ENCODE measurements at regions not wholly inside any gene's neighbourhood (a gene's known extent, or its start where the extent isn't known, plus 50 kb on each side); places are given as distances from the start of the nearest gene placed in this dataset.

- H3K27me3 ChIP-seq (ENCODE audit: insufficient read depth, low read length) = no peaks in the 10 kb centered on the region
- H4K8ac ChIP-seq (ENCODE audit: low read depth, low read length) = no peak overlapping the region
- no peaks in the 10 kb centered on the region for H3K4me1 ChIP-seq (ENCODE audit: control insufficient read depth in 1 of 2, insufficient read depth in 2 of 2, low read length in 2 of 2)
- DNase-seq = peak in 1 of 2 donors; percentile 35
- H3K4me3 ChIP-seq (ENCODE audit: low read depth, low read length) = peak overlapping the region; percentile 16
- H4K91ac ChIP-seq (ENCODE audit: low read depth, low read length) = no peak overlapping the region
- no peaks in the 10 kb centered on the region for H3K79me2 ChIP-seq (ENCODE audit: control insufficient read depth, insufficient read depth, low read length, poor library complexity)
- H3K9me3 ChIP-seq (ENCODE audit: insufficient read depth, low read depth, low read length) = no peaks in the 10 kb centered on the region
- no CpG with 5 or more reads among the region's 20 CpGs for WGBS (ENCODE audit: extremely low coverage, insufficient coverage, insufficient read length)
- no peak overlapping the region for H3K23ac ChIP-seq (ENCODE audit: low read length)
- no peak overlapping the region for H3K27ac ChIP-seq (ENCODE audit: low read depth, low read length)
- no peak overlapping the region for H2BK5ac ChIP-seq (ENCODE audit: low read depth, low read length, poor library complexity)
- no peaks in the 10 kb centered on the region for H3K36me3 ChIP-seq (ENCODE audit: control insufficient read depth in 1 of 2, insufficient read depth in 2 of 2, low read length in 2 of 2)
- H3K4ac ChIP-seq (ENCODE audit: low read depth, low read length) = no peak overlapping the region
- H3K4me2 ChIP-seq (ENCODE audit: low read length) = no peak overlapping the region
- no peaks in the 10 kb centered on the region for H3K79me1 ChIP-seq (ENCODE audit: low read length)
- no peak overlapping the region for H2AFZ ChIP-seq (ENCODE audit: insufficient read depth, low read length, poor library complexity)
- no peak overlapping the region for H4K12ac ChIP-seq (ENCODE audit: low read depth, low read length)
- no peak overlapping the region for H3K9ac ChIP-seq (ENCODE audit: low read length)
- H2BK12ac ChIP-seq (ENCODE audit: low read length) = no peak overlapping the region
- H2BK120ac ChIP-seq (ENCODE audit: insufficient read depth, low read length, poor library complexity) = no peak overlapping the region
- H3K14ac ChIP-seq (ENCODE audit: low read length) = no peak overlapping the region
- H3K18ac ChIP-seq (ENCODE audit: low read length) = no peak overlapping the region
- no peak overlapping the region for H2AK5ac ChIP-seq (ENCODE audit: low read length)
Measured at GRCh38 chr14:95432144-95433093, 84.0 kb downstream of the SYNE3 start.

GRCh38 chr14:95431199-95432143, 85.0 kb downstream of the SYNE3 start:
- Histone ChIP-seq H3K4me3 (ENCODE audit: low read depth, low read length) (no peak overlapping the region), H2BK5ac (ENCODE audit: low read depth, low read length, poor library complexity) (no peak overlapping the region), H3K36me3 (ENCODE audit: control insufficient read depth in 1 of 2, insufficient read depth in 2 of 2, low read length in 2 of 2) (no peaks in the 10 kb centered on the region), H3K9ac (ENCODE audit: low read length) (no peak overlapping the region), H4K12ac (ENCODE audit: low read depth, low read length) (no peak overlapping the region), H2AK5ac (ENCODE audit: low read length) (no peak overlapping the region), H2BK12ac (ENCODE audit: low read length) (no peak overlapping the region), H3K9me3 (ENCODE audit: insufficient read depth, low read depth, low read length) (no peaks in the 10 kb centered on the region), H4K91ac (ENCODE audit: low read depth, low read length) (no peak overlapping the region), H3K23ac (ENCODE audit: low read length) (no peak overlapping the region), H3K27me3 (ENCODE audit: insufficient read depth, low read length) (no peaks in the 10 kb centered on the region), H3K4me1 (ENCODE audit: control insufficient read depth in 1 of 2, insufficient read depth in 2 of 2, low read length in 2 of 2) (no peaks in the 10 kb centered on the region), H3K27ac (ENCODE audit: low read depth, low read length) (no peak overlapping the region), H3K4ac (ENCODE audit: low read depth, low read length) (no peak overlapping the region), H2AFZ (ENCODE audit: insufficient read depth, low read length, poor library complexity) (no peak overlapping the region), H3K18ac (ENCODE audit: low read length) (no peak overlapping the region), H4K8ac (ENCODE audit: low read depth, low read length) (no peak overlapping the region), H3K79me2 (ENCODE audit: control insufficient read depth, insufficient read depth, low read length, poor library complexity) (no peaks in the 10 kb centered on the region), H3K79me1 (ENCODE audit: low read length) (no peaks in the 10 kb centered on the region), H3K4me2 (ENCODE audit: low read length) (no peak overlapping the region), H3K14ac (ENCODE audit: low read length) (no peak overlapping the region), H2BK120ac (ENCODE audit: insufficient read depth, low read length, poor library complexity) (no peak overlapping the region)
- no CpG with 5 or more reads among the region's 17 CpGs for WGBS (ENCODE audit: extremely low coverage, insufficient coverage, insufficient read length)
- peak in 1 of 2 donors; percentile 49 for DNase-seq

- Histone ChIP-seq H2AK5ac (ENCODE audit: low read length) (no peak overlapping the region), H3K4me3 (ENCODE audit: low read depth, low read length) (no peak overlapping the region), H3K9me3 (ENCODE audit: insufficient read depth, low read depth, low read length) (no peaks in the 10 kb centered on the region), H3K27me3 (ENCODE audit: insufficient read depth, low read length) (no peaks in the 10 kb centered on the region), H3K27ac (ENCODE audit: low read depth, low read length) (no peak overlapping the region), H3K4ac (ENCODE audit: low read depth, low read length) (no peak overlapping the region), H3K4me1 (ENCODE audit: control insufficient read depth in 1 of 2, insufficient read depth in 2 of 2, low read length in 2 of 2) (no peaks in the 10 kb centered on the region), H4K8ac (ENCODE audit: low read depth, low read length) (no peak overlapping the region), H3K36me3 (ENCODE audit: control insufficient read depth in 1 of 2, insufficient read depth in 2 of 2, low read length in 2 of 2) (no peaks in the 10 kb centered on the region), H4K91ac (ENCODE audit: low read depth, low read length) (no peak overlapping the region), H2BK120ac (ENCODE audit: insufficient read depth, low read length, poor library complexity) (no peak overlapping the region), H3K79me1 (ENCODE audit: low read length) (no peaks in the 10 kb centered on the region), H2AFZ (ENCODE audit: insufficient read depth, low read length, poor library complexity) (no peak overlapping the region), H3K4me2 (ENCODE audit: low read length) (no peak overlapping the region), H2BK5ac (ENCODE audit: low read depth, low read length, poor library complexity) (no peak overlapping the region), H3K9ac (ENCODE audit: low read length) (no peak overlapping the region), H3K79me2 (ENCODE audit: control insufficient read depth, insufficient read depth, low read length, poor library complexity) (no peaks in the 10 kb centered on the region), H4K12ac (ENCODE audit: low read depth, low read length) (no peak overlapping the region), H3K18ac (ENCODE audit: low read length) (no peak overlapping the region), H2BK12ac (ENCODE audit: low read length) (no peak overlapping the region), H3K23ac (ENCODE audit: low read length) (no peak overlapping the region), H3K14ac (ENCODE audit: low read length) (no peak overlapping the region)
- no CpG with 5 or more reads among the region's 4 CpGs for WGBS (ENCODE audit: extremely low coverage, insufficient coverage, insufficient read length)
- DNase-seq = peak; percentile 85 to 89
Measured at GRCh38 chr14:95428557-95428956, 87.9 kb downstream of the SYNE3 start.

- Histone ChIP-seq H2BK5ac (ENCODE audit: low read depth, low read length, poor library complexity) (no peak overlapping the region), H3K9ac (ENCODE audit: low read length) (no peak overlapping the region), H2BK12ac (ENCODE audit: low read length) (no peak overlapping the region), H3K14ac (ENCODE audit: low read length) (no peak overlapping the region), H3K23ac (ENCODE audit: low read length) (no peak overlapping the region), H3K36me3 (ENCODE audit: control insufficient read depth in 1 of 2, insufficient read depth in 2 of 2, low read length in 2 of 2) (no peaks in the 10 kb centered on the region), H4K91ac (ENCODE audit: low read depth, low read length) (no peak overlapping the region), H3K9me3 (ENCODE audit: insufficient read depth, low read depth, low read length) (peaks cover 4% of the 10 kb centered on the region), H2BK120ac (ENCODE audit: insufficient read depth, low read length, poor library complexity) (no peak overlapping the region), H3K79me1 (ENCODE audit: low read length) (no peaks in the 10 kb centered on the region), H4K12ac (ENCODE audit: low read depth, low read length) (no peak overlapping the region), H3K27ac (ENCODE audit: low read depth, low read length) (no peak overlapping the region), H4K8ac (ENCODE audit: low read depth, low read length) (no peak overlapping the region), H3K4ac (ENCODE audit: low read depth, low read length) (no peak overlapping the region), H3K27me3 (ENCODE audit: insufficient read depth, low read length) (no peaks in the 10 kb centered on the region), H3K4me2 (ENCODE audit: low read length) (no peak overlapping the region), H2AFZ (ENCODE audit: insufficient read depth, low read length, poor library complexity) (no peak overlapping the region), H3K79me2 (ENCODE audit: control insufficient read depth, insufficient read depth, low read length, poor library complexity) (no peaks in the 10 kb centered on the region), H3K18ac (ENCODE audit: low read length) (no peak overlapping the region), H3K4me3 (ENCODE audit: low read depth, low read length) (no peak overlapping the region), H3K4me1 (ENCODE audit: control insufficient read depth in 1 of 2, insufficient read depth in 2 of 2, low read length in 2 of 2) (no peaks in the 10 kb centered on the region), H2AK5ac (ENCODE audit: low read length) (no peak overlapping the region)
- no CpG with 5 or more reads among the region's 6 CpGs for WGBS (ENCODE audit: extremely low coverage, insufficient coverage, insufficient read length)
- no peak for DNase-seq
Measured at GRCh38 chr14:95426116-95426475, 90.4 kb downstream of the SYNE3 start.

All from trophoblast cell (in vitro differentiated cells and primary cell).